Dermis blood vessel endothelial cell (primary cell): ENCODE measurements at regions not wholly inside any gene's neighbourhood (a gene's known extent, or its start where the extent isn't known, plus 50 kb on each side); places are given as distances from the start of the nearest gene placed in this dataset.
"Not testable (repeated sequence)": the region's sequence is repeated elsewhere in the genome, so short reads cannot be mapped to it uniquely, and the experiment has no call there.

Source experiments
- DNase-seq: peaks from one replicate; pipeline ENCODE4 v3.0.0; 2010

DNA sequence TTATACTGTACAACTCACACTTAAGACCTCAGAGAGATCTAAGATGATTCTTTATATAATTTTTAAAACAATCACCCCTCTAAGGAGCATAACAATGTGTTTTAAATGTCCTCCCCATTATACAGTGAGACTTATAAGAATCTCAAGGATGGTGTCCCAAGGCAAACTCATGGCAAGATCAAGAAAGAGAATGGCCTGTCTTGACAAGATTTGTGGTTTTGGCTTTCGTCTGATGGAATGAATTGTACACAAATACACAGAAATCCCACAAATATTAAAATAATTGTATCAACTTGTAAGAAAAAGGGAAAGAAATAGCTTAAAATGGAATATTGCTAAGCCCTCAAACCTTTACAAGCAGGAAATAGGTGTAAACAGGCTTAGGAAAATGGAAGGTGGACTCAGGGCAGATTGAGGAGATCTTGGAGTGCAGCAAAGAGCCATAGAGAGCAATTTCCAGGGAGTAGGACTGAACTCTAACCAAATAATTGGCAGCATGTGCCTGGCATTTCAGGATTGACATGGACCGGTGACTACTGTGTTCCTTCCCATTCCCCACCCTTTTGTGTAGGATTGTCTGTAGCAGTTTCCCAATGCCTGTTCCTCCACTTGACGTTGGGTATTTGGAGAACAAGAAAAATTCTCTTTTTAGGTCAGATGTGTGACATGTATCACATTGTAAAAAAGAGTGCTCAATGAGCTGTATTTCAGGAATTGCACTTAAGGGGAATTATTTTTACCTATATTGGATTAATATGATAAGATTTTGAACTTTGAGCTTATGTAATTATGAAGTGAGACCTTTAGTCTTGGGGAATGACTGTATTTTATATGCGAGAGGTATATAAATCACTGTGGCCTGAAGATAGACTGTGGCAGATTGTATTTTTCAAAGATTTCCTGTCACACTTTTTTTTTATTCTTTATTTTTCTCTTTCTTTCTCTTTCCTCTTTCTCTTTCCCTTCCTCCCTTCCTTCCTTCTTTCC is 317.8 kb upstream of the SLITRK3 start:
- DNase-seq: no peak

DNA sequence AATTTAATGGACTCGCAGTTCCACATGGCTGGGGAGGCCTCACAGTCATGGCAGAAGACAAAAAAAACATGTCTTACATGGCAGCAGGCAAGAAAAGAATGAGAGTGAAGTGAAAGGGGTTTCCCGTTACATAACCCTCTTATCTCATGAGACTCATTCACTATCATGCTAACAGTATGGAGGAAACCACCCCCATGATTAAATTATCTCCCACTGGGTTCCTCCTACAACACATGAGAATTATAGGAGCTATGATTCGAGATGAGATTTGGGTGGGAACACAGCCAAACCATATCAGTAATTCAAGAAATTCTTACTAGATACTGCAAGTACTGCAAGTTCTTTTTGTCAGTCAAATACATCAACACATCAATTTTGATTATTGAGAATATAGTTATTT is 311.4 kb upstream of the SLITRK3 start:
- DNase-seq: no peak

DNA sequence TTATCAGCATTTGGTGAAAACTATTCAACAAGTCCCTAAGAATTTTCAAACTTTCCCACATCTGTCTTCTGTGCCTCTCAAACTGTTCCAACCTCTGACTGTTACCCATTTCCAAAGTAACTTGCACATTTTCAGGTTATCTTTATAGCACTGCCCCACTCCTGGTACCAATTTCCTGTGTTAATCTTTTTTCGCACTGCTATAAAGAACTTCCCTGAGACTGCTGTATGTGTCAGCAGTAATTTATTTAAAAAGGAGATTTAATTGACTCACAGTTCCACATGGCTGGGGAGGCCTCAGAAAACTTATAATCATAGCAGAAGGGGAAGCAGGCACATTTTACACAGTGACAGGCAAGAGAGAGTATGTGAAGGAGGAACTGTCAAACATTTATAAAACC is 310.9 kb upstream of the SLITRK3 start:
- no peak for DNase-seq

DNA sequence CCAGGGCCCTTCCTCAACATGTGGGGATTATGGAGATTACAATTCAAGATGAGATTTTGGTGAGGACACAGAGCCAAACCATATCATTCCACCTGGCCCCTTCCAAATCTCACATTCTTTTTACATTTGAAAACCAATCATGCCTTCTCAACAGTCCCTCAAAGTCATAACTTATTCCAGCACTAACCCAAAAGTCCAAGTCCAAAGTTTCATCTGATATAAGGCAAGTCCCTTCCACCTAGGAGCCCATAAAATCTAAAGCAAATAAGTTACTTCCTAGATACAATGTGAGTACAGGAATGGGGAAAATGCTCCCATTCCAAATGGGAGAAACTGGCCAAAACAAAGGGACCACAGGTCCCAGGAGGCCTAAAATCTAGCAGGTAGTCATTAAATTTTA is 309.5 kb upstream of the SLITRK3 start:
- DNase-seq: no peak

DNA sequence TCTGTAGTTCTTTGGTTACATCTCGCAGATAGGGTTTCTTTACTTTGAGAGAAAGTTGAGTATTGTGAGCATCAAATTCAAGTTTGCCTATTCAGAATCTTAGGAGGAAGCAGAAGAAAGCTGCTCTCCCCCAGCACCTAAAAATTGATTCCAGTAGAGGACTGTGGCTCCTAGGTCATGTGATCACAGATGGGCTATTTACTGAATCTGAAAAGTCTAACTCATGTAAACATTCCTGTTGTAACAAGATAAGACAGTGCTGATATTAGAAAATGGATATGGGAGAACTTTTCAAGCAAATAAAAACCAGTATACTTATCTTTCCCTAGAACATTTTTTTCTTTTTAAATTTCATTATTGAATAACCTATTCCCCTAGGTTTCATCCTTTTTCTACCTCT is 308.4 kb upstream of the SLITRK3 start:
- no peak for DNase-seq

DNA sequence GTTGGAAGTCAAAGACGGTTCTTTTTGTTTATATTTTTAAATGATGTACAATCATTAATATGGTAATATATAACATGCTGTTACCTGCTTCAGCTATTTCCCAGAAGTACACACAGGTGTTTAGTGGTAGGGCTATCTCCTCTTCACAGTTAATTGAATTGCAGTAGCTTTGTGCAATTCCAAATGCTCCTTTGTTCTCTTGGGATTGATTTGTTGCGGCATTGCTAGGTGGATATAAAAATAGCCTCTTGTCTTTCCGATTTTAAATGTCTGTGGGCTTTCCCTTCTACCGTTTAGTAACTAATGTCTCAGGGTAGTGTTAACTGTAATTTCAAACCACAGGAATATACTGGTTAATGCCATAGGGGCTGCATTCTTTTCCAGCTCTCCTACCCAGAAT is 307.6 kb upstream of the SLITRK3 start:
- no peak for DNase-seq

DNA sequence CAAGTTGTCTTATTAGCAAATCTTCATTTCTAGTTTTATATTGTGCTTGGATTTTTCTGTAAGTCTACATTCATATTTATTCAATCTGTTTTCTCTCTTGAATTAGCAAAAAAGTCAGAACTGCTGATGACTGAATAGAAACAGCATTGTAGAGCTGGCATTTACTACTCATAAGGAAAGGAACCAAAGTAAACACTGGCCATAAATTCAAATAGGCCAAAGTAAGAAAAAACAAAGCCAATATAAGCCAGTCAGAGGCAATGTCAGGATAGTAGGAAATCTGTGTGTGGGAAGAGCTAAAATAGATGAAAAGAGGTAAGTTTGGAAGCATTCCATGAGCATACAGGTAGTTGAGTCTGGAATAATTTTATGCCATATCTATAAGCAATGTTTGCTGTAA is 307.2 kb upstream of the SLITRK3 start:
- no peak for DNase-seq

DNA sequence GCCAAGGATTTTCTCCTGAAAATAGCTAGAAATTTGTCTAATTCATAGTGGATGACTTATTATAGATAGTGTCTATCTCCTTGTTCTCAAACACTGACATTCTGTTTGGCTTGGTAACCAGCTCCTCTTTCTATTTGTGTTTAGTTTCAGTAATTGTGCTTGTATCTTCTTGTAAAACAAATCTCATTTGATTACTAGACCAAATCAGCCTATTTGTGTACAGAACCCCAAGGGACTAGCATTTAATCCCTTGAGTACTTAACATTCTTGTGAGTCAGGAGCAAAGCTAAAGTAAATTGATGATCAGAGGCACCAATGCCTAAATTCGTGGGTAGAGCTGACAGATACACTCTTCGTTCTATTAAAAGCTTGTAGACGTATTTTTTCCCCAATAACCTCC is 306.5 kb upstream of the SLITRK3 start:
- no peak for DNase-seq

DNA sequence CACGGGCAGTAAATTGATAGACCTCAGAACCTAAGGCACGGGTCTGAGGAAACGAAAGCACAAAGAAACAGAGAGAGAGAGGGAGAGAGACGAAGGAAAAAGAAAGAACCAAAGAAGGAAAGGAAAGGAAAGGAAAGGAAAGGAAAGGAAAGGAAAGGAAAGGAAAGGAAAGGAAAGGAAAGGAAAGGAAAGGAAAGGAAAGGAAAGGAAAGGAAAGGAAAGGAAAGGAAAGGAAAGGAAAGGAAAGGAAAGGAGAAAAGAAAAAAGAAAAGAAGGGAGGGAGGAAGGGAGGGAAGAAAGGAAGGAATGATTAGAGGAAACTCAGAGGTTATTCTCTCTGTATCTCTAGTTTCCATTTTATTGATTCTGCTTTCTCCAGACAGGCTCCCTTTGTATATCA is 302.6 kb upstream of the SLITRK3 start:
- DNase-seq: not testable (repeated sequence)

DNA sequence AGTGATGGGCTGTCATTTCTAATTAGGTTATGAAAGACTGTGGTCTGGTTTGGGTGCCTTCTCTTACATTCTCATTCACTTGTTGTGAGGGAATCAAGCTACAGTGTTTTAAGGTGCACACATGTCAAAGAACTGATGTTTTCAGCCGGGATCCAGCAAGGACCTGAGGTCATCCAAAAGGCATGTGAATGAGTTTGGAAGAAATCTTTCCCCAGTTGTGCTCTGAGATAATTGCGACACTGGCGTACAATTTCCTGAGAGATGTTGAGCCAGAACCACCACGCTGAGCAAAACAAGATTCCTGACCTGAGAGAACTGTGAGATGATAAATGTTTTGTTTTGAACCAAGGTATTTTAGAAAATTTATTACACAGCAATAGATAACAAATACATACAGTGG is 295.3 kb upstream of the SLITRK3 start:
- DNase-seq: no peak

DNA sequence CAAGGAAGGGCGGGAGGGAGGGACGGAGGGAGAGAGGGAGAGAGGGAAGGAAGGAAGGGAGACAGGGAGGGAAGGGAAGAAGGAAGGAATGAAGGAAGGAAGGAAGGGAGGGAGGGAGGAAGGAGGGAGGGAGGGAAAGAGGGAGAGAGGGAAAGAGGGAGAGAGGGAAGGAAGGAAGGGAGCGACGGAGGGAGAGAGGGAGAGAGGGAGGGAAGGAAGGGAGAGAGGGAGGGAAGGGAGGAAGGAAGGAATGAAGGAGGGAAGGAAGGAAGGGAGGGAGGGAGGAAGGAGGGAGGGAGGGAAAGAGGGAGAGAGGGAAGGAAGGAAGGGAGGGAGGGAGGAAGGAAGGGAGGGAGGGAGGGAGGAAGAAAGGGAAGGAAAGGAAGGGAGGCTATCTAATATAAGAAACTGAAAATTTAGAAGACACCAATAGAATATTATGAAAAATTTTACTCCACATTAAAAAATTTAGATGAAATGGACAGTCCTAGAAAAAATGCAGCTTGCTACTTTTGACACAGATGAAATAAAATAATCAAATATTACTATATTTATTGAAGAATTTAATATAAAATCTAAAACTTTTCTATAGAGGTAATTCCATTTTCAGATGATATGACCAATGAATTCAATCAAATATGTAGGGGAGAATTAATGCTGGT is 280.3 kb upstream of the SLITRK3 start:
- no peak for DNase-seq

DNA sequence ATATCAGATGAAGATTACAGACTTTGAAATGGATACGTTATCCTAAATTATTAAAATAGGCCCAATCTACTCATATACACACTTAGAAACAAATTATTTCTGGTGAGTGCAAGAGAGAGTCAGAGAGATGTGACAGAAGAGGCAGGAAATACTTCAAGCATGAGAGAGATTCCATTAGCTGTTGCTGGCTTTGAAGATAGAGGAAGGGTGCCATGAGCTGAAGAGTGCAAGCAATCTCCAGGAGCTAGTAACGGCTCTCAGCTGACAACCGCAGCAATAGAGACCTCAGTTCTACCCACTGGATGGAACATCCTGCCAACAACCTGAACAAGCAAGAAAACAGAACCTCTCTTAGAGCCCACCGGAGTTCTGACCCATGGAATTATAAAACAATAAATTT is 270.7 kb upstream of the SLITRK3 start:
- no peak for DNase-seq

DNA sequence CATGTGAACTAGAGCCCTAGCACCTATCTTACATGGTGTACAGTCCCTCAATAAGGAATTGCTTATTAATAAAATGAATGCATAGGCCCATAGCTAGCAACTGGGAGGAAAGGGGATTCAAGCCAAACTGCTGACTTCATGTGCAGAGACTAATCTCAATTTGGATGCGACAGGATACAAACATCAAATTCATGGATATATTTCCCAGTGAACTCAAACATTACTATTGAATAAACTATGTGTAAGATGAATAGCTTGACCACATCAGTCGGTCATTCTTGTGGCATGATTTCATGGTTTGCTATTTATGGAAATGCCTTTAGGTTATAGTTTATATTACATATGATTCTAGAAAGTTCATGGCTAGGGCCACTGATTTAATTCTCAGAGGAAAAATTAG is 268.6 kb upstream of the SLITRK3 start:
- no peak for DNase-seq

DNA sequence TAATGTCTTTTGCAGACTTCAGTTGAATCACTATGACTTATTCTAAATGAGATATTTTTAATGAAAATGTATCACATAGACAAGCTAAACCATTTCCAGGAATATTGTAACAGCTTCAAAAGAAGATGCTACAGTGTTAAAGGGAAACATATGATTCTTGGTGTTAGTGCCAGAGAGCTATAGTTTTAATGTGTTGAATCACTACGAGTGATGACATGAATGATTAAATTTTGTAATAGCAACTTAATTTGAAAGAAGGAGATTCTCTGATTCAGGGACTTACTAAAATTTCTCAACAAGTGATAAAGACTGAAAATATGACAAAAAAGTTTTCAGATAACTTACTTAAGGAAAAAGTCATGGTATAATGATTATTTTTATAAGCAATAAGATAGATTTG is 267.3 kb upstream of the SLITRK3 start:
- no peak for DNase-seq

DNA sequence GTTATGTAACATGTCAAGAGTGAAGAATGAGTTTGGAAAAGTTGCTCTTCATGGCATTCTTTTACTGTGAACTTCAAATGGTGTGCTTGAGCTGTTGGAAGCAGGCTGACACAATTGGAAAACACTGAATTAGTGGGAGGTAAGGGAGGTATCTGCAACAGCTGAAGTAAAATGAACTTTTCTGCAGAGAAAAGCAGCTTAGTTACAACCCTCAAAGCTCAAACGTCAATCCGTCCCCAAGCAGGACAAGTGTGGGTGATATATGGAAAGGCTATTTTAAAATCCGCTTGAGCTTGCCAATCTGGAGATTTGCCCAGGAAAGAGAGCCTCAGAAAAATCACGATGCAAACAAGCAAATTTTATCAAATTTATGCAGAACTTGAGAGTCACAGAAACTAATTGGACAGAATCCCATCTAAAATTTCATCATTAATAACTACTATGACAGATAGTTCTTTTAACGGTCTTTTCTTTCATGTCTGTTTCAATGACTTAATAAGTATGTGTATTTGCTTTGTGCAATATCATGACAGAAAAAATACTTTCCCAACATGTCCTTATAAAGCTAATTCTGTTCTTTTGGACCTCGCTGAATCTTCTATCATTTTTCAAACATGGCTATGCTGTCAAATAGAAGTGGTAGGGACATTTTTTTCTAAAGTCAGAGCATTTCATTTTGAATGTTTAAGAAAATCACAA is 266.6 kb upstream of the SLITRK3 start:
- DNase-seq: no peak

DNA sequence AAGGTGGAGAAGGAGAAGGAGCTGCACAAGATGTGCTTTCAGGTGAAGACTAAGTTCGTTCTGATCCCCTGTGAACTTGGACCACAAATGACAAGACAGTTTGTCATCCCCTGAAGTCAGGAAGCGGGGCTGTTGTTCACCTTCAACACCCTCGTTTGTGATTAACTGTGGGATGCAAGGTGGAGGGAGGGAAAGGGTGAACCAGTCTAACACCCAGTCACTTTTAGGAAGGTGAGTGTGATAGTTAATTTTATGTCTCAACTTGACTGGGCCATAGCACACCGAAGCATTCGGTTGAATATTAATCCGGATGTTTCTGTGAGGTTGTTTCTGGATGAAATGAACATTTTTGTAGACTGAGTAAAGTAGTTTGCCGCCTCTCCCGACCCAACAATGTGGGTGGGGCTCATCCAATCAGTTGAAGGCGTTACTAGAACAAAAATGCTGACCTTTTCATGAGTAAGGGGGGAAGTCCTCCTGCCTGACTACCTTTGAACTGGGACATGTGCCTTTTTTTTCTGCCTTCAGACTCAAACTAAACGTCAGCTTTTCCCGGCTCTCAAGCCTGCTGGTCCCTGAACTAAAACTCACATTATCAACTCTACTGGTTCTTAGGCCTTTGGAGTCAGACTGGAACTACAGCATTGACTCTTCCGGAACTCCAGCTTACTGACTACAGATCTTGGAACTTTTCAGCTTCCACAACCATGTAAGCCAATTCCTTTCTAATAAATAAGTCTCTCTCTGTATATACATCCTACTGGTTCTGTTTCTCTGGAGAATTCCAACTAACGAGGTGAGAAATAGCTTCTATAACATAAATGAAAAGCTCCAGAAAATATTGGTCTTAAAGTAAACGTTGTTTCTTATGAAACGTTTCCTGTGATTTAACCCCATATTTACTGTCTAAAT is 264.0 kb upstream of the SLITRK3 start:
- DNase-seq: no peak

DNA sequence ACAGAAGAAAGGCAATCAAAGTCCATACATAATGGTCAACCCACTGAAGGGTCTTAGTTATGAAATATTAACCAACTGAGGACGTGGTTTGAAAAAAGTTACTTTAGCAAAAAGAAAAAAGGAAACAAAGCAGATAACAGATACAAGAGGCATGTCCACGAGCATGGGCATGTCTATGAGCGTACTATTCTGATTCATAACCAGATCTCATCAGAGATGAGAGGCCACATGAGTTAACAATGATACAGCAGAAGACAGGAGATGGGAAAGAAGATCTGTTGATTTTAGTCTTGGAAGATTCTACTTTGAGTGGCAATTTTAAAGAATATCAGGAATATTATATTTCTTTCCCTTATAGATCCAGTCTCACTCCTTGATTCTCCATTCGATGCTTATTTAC is 262.9 kb upstream of the SLITRK3 start:
- no peak for DNase-seq

DNA sequence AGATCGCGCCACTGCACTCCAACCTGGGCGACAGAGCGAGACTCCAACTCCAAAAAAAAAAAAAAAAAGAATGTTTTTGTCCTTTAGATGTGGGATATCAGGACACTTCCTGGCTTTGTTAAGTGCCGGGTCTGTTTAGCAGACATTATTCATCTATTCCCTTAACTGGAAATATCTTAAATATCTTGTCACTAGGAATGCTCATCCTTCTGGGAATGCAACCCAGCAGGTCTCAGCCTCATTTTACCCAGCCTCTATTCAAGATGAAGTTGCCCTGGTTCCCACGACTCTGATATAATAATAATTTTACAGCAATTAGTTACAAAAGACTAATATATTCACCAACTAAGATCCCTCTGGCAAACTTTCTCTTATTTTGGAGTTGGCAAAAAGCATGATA is 260.9 kb upstream of the SLITRK3 start:
- no peak for DNase-seq

DNA sequence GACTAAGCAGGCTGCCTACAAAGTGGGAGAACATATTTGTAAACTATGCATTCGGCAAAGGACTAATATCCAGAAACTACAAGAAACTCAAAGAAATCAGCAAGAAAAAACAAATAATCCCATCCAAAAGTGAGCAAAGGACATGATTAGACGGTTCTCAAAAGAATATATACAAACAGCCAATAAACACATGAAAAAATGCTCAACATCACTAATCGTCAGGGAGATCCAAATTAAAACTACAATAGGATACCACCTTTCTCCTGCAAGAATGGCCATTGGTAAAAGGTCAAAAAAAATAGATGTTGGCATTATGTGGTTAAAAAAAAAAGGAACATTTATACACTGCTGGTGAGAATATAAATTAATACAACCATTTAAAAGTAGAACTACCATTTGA is 259.6 kb upstream of the SLITRK3 start:
- DNase-seq: no peak

DNA sequence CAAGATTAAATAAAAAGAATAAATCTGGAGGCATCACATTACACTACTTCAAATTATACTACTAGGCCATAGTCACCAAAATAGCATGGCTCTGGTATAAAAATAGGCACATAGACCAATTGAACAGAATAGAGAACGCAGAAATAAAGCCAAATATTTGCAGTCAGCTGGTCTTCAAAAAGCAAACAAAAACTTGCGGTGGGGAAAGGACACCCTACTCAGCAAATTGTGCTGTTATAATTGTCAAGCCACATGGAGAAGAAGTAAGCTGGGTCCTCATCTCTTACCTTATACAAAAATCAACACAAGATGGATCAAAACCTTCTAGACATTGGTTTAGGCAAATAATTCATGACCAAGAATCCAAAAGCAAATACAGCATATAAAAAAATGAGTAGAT is 259.2 kb upstream of the SLITRK3 start:
- DNase-seq: no peak

DNA sequence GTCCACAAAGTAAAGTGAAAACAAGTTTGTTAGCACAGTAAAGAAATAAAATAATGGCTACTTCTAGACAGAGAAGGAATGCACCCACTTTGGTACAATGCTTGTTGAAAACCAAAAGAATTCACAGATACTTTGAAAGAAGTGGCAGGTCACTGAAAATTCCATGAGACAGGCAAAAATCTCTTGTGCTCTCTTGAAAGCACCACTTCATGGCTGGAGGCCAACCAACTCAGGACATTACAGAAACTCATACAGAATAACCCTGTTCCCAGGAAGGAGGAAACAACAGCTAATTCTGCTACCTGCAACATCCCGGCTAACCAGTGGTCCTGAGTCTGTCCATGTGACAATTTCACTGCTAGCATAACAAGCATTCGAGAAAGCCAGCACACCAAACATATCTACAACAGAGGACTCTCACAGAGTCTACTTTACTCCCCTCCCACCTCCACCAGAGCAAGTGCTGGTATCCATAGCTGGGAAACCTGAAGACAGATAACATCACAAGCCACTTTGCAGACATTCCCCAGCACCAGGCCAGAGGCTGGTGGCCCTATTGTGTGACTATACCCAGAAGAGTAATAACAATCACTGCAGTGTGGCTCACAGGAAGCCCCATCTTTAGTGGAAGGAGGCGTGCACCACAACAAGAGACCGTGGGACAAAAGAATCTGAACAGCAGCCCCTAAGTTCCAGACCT is 255.3 kb upstream of the SLITRK3 start:
- DNase-seq: no peak

DNA sequence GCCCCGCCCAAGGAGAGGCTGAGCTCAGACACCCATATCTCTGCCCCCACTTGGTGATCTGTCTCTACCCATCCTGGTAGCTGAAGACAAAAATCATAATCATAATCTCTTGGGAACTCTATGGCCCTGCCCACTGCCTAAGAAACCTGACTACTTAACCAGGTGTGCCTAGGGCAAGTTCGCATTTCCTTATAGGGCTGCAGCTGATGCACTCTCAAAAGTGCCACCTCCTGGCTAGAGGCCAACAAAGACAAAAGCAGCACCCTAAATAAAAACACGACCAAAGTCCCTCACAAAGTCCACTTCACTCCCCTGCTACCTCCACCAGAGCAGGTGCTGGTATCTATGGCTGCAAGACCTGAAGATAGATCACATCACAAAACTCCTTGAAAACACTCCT is 250.4 kb upstream of the SLITRK3 start:
- no peak for DNase-seq
